ENCODE measurements at regions not wholly inside any gene's neighbourhood (a gene's known extent, or its start where the extent isn't known, plus 50 kb on each side); places are given as distances from the start of the nearest gene placed in this dataset.

DNA sequence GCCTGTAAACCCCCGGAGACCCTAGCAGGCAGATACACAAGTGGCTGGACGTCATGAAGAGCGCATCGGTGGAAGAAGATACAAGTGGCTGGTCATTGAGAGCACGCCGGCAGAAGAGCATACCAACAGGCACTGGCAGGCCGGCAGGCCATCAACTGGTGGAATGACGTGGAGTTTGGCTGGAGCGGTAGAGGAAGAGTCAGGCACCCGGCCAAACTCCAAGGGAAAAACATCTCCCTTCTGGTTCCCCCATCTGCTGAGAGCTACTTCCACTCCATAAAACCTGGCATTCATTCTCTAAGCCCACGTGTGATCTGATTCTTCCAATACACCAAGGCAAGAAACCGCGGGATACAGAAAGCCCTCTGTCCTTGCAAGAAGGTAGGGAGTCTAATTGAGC is 113.4 kb upstream of the NPSR1 start:
- TF ChIP-seq, protein P1, sequence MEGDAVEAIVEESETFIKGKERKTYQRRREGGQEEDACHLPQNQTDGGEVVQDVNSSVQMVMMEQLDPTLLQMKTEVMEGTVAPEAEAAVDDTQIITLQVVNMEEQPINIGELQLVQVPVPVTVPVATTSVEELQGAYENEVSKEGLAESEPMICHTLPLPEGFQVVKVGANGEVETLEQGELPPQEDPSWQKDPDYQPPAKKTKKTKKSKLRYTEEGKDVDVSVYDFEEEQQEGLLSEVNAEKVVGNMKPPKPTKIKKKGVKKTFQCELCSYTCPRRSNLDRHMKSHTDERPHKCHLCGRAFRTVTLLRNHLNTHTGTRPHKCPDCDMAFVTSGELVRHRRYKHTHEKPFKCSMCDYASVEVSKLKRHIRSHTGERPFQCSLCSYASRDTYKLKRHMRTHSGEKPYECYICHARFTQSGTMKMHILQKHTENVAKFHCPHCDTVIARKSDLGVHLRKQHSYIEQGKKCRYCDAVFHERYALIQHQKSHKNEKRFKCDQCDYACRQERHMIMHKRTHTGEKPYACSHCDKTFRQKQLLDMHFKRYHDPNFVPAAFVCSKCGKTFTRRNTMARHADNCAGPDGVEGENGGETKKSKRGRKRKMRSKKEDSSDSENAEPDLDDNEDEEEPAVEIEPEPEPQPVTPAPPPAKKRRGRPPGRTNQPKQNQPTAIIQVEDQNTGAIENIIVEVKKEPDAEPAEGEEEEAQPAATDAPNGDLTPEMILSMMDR (IDR thresholded peaks at IDR 0.05; ENCODE audit: insufficient read depth, low read depth, low read length, missing control alignments) = no peak
- H3K4me3 ChIP-seq (ENCODE audit: low read length) = no peak overlapping the region
- no peak for DNase-seq (ENCODE audit: low read depth)

DNA sequence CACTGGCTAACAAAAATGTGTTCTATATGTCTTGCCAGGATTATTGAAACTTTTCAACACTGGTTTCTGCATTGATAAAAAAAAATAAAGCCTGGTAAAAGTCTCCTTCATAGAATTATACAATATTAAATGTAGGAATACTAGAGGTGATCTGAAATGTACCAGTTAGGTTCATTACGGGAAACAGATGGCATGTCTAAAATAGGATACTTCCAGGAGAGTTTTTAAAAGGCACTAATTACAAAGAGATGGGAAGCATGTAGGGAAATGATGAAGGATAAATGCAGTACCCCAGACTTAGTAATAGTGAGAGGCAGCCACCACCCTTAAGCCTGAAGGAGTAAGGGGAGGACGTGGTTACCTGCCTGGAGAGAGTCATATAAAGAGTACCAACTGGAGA is 107.0 kb upstream of the NPSR1 start:
- H3K4me3 ChIP-seq (ENCODE audit: low read length) = no peak overlapping the region
- TF ChIP-seq, protein P1 (IDR thresholded peaks at IDR 0.05; ENCODE audit: insufficient read depth, low read depth, low read length, missing control alignments) = no peak
- DNase-seq (ENCODE audit: low read depth) = no peak

DNA sequence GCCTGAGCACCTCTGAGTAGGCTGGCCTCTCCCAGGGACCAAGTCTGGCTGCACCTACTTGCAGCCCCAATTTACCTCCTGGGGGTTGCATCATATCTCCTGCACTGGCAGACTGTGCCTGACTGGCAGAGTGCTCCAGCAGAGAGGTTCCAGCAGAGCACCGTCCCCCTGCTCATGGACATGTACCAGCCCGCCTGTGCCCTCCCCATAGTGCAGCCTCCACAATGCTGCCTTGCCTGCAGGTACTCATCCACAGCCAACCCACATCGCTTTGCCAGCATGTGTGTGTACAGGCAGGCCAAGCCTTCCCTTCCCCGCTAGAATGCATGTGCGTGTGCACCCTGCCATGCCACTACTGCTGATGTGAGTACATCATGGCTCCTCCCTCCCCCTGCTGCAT is 105.5 kb upstream of the NPSR1 start:
- no peak overlapping the region for H3K4me3 ChIP-seq (ENCODE audit: low read length)
- TF ChIP-seq, protein P1 (IDR thresholded peaks at IDR 0.05; ENCODE audit: insufficient read depth, low read depth, low read length, missing control alignments) = no peak
- DNase-seq (ENCODE audit: low read depth) = peak; percentile 19

DNA sequence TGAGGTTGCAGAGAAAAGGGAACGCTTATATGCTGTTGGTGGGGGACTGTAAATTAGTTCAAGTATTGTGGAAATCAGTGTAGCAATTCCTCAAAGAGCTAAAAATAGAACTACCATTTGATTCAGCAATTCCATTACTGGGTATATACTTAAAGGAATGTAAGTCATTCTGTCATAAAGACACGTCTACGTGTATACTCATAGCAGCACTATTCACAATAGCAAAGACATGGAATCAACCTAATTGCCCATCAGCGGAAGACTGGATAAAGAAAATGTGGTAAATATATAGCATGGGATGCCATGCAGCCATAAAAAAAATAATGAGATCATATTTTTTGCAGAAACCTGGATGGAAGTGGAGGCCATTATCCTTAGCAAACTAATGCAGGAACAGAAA is 100.0 kb upstream of the NPSR1 start:
- no peak overlapping the region for H3K4me3 ChIP-seq (ENCODE audit: low read length)
- TF ChIP-seq, protein P1 (IDR thresholded peaks at IDR 0.05; ENCODE audit: insufficient read depth, low read depth, low read length, missing control alignments) = no peak
- no peak for DNase-seq (ENCODE audit: low read depth)

DNA sequence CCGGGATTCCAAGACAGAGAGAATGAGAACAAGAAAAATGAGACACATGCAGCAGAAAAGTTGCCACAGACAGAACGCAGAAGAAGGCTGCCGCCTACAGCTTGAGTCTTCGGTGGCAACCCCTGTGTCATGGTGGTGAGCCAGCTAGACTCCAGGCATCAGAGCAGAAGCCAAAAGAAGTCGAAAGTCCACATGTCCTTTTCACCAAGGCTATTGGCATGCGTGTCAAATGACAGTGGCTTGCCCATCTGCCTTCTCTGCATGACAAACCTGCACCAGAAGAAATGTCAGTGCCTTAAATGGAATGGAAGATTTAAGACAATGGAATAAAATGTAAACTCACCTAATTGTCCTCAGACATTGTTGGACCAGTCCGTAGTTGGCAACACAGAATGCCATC is 93.9 kb upstream of the NPSR1 start:
- TF ChIP-seq, protein P1 (IDR thresholded peaks at IDR 0.05; ENCODE audit: insufficient read depth, low read depth, low read length, missing control alignments) = no peak
- DNase-seq (ENCODE audit: low read depth) = no peak
- no peak overlapping the region for H3K4me3 ChIP-seq (ENCODE audit: low read length)

DNA sequence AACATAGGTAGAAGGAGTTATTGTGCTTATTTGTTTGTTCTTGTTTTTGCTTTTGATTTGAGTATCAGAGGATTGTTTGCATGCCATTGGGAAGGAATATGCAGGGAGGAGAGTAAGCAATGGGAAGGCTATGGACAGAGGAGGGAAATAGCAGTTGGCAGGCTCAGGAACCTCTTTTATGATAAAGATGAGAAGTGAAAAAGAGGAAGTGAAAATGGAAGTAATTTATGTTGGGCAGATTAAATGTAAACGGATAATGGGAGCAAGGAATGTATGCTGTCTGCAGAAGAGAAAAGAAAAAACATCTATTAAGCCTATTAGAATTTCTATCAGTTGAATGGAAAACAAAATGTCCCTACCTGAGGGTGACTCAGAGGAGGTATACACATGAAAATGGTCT is 90.1 kb upstream of the NPSR1 start:
- DNase-seq (ENCODE audit: low read depth) = no peak
- no peak overlapping the region for H3K4me3 ChIP-seq (ENCODE audit: low read length)
- TF ChIP-seq, protein P1 (IDR thresholded peaks at IDR 0.05; ENCODE audit: insufficient read depth, low read depth, low read length, missing control alignments) = no peak

DNA sequence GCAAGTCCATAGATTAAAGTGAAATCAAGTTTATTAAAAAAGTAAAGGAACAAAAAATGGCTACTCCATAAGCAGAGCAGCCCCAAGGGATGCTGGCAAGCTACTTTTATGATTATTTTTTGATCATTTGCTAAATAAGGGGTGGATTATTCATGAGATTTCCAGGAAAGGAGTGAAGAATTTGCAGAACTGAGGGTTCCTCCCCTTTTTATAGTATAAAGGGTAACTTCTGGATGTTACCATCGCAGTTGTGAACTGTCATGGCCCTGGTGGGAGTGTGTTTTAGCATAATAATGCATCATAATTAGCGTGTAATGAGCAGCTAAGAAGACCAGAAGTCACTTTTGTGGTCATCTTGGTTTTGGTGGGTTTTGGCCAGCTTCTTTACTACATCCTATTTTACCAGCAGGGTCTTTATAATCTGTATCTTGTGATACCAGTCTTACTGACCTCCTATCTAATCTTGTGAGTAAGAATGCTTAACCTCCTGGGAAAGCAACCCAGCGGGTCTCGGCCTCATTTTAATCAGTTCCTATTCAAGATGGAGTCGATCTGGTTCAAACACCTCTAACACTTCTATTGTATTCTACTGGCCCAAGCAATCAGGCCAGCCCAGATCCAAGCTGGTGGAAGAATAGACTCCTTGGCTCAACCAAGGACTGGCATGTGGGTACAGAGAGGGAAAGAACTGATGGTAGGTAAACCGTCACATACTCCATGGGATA is 87.9 kb upstream of the NPSR1 start:
- DNase-seq (ENCODE audit: low read depth) = no peak
- no peak overlapping the region for H3K4me3 ChIP-seq (ENCODE audit: low read length)
- TF ChIP-seq, protein P1 (IDR thresholded peaks at IDR 0.05; ENCODE audit: insufficient read depth, low read depth, low read length, missing control alignments) = no peak

All from epithelial cell of esophagus (primary cell).